NK-92 treated with Interleukin-12 subunit alpha and Interleukin-12 subunit beta, amount 100 ng/mL, for 24 hours (cell line): ENCODE measurements at regions not wholly inside any gene's neighbourhood (a gene's known extent, or its start where the extent isn't known, plus 50 kb on each side); places are given as distances from the start of the nearest gene placed in this dataset.
"Not testable (repeated sequence)": the region's sequence is repeated elsewhere in the genome, so short reads cannot be mapped to it uniquely, and the experiment has no call there.

Experiments used
- DNase-seq: peaks from one replicate; lab custom pipeline; 2025; lab: John Stamatoyannopoulos, UW

DNA sequence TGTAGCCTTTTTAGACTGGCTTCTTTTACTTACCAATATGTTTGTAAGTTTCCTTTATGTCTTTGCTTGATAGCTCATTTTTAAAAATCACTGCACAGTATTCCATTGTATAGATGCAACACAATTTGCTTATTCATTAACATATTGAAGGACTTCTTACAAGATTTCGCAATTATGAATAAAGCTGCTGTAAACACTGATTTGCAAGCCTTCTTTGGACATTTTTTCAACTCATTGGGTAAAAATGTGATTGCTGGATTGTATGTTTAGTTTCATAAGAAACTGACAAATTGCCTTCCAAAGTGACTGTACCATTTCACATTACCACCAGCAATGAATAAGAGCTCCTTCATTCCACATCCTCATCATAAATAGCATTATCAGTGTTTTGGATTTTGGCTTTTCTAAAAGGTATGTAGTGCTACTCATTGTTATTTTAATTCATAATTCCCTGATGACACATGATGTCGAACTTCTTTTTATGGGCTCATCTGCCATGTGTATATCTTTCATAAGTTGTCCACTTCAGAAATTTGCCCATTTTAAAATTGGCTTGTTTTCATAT, 80.7 kb downstream of the TFAP2B start:
- no peak for DNase-seq

- no peak for DNase-seq
Observed at GRCh38 chr6:50902260-50902659, 83.6 kb downstream of the TFAP2B start.

GRCh38 chr6:50905297-50905696, 86.6 kb downstream of the TFAP2B start:
- DNase-seq: no peak

DNA sequence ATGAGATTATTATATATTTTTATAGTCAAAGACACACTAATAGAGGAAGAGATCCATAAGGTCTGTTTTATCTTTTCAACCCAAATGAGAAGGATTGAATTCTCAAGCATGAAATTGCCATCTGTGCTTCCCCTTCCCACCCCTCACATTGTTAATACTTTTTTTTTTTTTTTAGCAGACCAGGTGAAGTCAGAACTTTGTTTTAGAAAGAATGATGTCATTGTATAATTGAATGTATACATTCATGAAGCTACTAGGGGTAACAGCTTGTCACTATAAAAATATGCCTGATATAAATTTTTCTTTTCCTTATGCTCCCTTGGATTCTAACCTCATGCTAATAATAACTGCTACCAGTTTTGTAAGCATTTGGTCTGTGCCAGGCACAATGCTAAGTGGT, 88.9 kb downstream of the TFAP2B start:
- no peak for DNase-seq

- no peak for DNase-seq
Observed at GRCh38 chr6:50913105-50913770, 94.6 kb downstream of the TFAP2B start.

DNA sequence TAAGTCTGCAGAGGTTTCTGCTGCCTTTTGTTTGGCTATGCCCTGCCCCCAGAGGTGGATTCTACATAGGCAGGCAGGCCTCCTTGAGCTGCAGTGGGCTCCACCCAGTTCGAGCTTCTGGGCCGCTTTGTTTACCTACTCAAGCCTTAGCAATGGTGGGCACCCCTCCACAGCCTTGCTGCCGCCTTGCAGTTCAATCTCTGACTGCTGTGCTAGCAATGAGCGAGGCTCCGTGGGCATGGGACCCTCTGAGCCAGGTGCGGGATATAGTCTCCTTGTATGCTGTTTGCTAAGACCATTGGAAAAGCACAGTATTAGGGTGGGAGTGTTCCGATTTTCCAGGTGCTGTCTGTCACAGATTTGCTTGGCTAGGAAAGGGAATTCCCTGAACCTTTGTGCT, 102.7 kb downstream of the TFAP2B start:
- not testable (repeated sequence) for DNase-seq

DNA sequence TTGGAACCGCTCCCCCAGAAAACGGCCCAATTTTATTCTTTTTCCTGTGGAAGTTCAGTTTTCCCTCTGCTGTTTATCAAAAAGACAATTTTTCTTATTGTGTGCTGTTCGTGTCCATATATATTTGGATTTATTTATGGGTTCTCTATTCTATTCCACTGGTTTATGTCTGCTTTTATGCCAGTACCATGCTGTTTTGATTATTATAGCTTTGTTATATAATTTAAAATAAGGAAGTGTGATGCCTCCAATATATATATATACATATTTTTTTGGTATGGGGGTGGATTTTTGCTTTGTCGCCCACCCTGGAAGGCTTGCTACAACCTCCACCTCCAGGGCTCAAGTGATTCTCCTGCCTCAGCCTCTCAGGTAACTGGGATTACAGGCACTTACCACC, 103.3 kb downstream of the TFAP2B start:
- DNase-seq: no peak

- DNase-seq: no peak
Observed at GRCh38 chr6:50922579-50923525, 104.2 kb downstream of the TFAP2B start.

DNA sequence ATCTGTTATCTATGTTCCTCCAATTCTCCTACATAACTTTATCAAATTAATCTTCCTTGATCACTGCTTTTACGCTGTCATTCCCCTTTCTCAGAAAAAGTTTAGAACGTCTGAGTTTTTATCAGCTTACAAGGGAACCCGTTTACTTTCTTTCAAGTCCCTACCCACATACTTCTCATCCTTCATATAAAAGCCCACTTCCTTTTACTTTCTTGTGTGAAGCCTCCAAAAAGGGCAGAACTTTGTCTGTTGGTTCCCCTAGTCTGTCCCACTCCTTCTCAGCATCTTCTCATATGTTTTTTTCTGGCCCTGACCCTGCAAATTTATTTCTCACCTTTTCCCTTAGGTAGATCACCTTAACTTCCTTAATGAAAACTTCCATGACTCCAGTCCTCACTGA, 106.1 kb downstream of the TFAP2B start:
- no peak for DNase-seq

DNA sequence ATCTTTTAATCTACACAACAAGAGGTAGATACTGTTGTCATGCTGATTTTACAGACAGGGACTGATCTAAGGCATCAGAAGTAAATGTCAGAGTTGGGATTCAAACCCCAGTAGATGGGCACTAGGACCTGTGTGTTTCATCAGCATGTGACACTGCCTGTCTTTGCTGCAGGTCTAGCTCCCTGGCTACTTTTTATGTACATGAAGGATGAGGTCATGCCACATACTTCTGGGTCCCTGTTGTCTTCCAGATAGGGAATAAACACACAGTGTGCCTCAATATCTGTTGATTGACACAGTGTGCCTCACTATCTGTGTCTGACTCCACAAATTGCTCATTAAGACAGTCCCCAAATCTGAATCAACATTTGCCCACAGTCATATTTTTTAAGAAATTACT, 106.9 kb downstream of the TFAP2B start:
- no peak for DNase-seq

GRCh38 chr6:50925981-50926380, 107.3 kb downstream of the TFAP2B start:
- DNase-seq: no peak

DNA sequence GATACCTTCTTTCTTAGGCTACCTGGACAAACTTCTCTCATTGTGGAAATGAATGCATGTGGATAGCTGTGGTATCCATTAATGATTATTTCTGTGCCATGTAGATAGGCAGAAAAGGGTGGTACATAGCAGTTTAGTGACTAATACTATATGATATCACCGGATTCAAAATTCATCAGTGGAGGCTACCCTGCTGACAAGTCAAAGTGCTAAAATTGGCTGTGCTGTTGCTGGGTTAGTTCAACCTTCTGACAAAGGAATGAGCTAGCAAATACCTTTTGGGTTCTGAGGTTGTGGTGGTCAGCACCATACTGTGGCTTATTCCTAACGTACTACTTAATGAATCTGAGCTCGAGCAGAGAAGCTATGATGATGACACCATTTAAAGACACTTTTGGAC, 109.1 kb downstream of the TFAP2B start:
- DNase-seq: no peak

- DNase-seq: no peak
Observed at GRCh38 chr6:50929323-50929722, 110.7 kb downstream of the TFAP2B start.

DNA sequence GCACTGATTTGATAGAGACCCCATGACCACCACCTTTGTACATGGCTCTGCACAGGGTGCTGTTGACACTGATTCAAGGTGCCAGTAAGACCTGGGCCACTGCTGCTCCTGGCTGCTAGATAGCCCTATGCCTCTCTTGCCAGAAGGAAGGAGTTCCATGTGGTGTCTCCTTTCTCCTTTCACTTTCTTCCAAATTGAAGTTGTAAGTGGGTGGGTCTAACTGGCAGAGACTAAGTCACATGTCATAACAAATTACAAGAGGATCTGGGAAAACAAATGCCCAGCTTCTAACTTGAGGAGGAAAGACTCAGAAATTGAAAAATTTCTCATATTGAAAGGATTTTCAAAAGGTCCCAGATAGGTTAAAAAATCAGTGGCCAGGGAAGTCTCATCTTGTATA, 116.8 kb downstream of the TFAP2B start:
- DNase-seq: no peak

GRCh38 chr6:50936277-50936681, 117.6 kb downstream of the TFAP2B start:
- no peak for DNase-seq

DNA sequence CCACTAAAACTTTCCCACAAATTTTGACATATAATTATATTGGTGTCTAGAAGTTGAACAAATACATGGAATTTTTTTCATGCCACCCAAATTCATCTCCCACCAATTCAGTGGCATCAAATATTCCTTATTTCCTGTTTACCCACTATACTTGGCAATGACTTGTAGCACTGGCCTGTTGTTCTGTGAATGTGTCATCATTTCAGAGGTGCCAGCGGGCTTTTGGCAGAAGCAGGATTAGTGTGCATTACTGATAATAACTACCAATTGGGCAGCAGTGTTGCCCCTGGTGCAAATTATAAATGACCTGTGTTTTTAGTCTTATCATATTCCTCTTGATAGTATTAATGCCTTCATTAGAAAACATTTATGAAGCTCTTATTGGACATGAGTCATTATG, 121.3 kb downstream of the TFAP2B start:
- no peak for DNase-seq

DNA sequence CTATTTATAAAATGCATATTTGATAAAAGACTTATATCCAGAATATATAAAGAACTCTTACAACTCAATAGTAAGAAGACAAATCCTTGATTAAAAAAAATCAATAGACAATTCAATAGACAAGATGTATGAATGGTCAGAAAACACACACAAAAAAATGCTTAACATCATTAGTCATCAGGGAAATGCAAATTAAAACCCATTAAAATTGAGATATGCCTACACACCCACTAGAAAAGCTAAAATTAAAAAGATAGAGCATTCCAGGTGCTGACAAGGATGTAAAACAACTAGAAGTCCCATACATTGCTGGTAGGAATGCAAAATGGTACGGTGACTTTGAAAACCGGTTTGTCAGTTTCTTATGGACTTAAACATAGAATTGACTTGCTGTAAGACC, 127.1 kb downstream of the TFAP2B start:
- DNase-seq: no peak

DNA sequence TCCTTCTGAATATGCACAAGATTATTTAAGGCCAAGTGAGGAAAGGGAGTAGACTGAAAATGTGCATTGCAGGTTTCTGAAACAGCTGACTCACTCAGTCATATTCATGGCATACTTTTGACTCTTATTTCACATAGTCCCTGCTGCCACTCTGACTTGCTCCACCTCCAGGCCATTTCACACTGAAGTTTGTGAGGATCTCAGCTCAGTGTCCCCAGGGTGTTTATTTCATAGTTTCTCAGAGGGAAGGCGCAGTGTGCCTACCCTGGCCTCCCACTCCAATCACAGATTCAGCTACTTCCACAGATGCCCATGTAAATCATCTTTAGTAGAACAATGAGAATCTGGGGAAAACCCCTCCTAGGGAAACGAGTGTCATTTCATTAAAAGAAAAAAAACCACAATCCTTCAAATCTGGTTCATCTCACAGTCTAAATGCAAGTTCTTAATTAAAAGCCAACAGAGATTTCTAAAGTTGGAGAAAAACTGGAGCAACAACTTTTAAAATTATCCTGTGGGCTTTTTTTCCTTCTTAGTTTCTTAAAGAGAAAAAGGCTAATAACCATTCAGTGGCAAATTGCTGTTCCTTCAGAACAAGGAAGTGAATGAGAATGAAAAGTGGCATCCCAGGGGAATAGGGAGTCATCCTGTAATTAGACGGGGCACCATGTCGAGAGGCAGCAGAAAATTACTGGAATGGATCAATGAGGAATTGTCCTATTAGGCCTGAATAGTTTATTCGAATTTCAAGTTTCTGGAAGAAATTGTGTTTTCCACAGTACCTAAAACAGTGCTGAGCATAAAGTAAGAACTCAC, 133.6 kb downstream of the TFAP2B start:
- DNase-seq: no peak

GRCh38 chr6:50956014-50956413, 137.3 kb downstream of the TFAP2B start:
- no peak for DNase-seq

DNA sequence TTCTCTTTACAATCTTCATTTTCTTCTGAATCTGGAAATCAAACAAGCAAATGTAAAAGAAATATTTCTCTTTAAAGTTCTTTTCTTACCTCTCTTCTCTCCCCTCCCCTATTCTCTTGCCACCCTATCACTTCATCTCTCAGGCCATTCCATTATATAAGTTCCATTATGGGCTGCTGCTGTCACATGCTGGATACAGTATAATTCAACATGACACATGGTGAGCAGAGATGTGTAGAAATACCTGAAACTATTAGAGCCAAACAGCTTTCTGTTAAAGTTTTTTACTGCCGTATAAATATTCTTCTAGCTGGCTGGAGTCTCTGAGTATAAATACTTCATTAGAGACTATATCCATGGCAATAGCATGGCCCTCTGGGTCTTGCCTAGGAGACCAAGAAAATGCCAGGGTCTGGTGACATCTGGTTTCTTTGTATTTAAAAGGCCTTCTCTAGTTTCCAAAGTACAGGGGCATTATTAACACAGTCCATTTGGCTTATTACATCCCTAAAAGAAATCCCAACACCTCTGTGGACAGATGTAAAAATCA, 139.6 kb downstream of the TFAP2B start:
- no peak for DNase-seq

DNA sequence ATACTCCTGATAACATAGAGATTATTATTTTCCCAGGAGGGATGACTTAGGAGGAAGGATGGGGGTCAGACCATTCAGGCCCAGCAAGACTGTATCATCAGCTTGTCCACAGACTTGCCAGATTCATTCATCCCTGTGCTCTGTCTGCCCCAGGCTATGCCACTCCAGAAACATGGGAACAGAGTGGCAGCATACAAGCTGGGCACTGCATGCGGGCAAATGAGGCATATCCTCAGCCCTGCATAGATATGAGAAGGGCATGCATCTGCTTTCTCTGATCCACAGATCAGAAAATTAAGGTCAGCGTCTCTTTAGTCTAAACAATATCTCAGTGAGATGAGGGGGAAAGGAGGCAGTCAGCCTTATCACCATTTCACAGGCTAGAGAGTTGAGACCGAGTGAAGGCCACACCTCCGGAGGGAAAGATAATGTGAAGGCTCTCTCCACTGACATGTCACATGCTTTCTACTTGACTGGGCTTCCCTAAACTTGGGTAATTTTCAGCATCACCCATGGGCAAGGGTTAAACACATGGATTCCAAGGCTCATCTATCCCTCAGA, 140.5 kb downstream of the TFAP2B start:
- no peak for DNase-seq

DNA sequence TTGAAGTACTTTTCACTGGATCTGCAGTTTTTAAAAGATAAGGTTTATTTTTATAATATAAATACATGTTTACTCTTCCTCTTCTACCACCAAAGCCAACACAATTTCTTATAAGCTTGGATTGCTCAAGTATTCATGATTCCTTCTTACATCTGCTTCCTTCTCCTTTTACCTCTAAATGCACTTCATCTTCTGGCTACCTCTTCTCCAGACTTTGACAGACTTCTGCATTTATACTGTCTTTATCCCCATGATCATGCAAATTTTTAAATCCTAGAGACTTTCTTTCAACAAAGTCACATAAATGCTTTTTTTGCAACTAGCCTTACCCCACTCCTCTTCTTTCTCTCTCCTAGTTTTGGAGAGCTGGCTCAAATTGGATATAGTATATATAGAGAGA, 142.9 kb downstream of the TFAP2B start:
- no peak for DNase-seq
